ENCODE measurements at regions not wholly inside any gene's neighbourhood (a gene's known extent, or its start where the extent isn't known, plus 50 kb on each side); places are given as distances from the start of the nearest gene placed in this dataset.

- no peak for DNase-seq
These were observed 142.4 kb downstream of the ZFP36L2 start for GRCh38 chr2:43083710-43084698.

- DNase-seq = no peak
These were observed 143.3 kb downstream of the ZFP36L2 start for GRCh38 chr2:43082903-43083677.

- no peak for DNase-seq
These were observed 144.1 kb downstream of the ZFP36L2 start for GRCh38 chr2:43082111-43082894.

- DNase-seq = no peak
These were observed 145.2 kb downstream of the ZFP36L2 start for GRCh38 chr2:43081131-43081765.

GRCh38 chr2:43080571-43081021, 145.8 kb downstream of the ZFP36L2 start:
- no peak for DNase-seq

GRCh38 chr2:43078781-43079755, 147.3 kb downstream of the ZFP36L2 start:
- no peak for DNase-seq

- DNase-seq = no peak
These were observed 148.1 kb downstream of the ZFP36L2 start for GRCh38 chr2:43078301-43078700.

- DNase-seq = no peak
These were observed 148.5 kb downstream of the ZFP36L2 start for GRCh38 chr2:43077876-43078275.

- DNase-seq = no peak
These were observed 149.7 kb downstream of the ZFP36L2 start for GRCh38 chr2:43076676-43077075.

GRCh38 chr2:43075811-43076585, 150.4 kb downstream of the ZFP36L2 start:
- no peak for DNase-seq

GRCh38 chr2:43075054-43075593, 151.3 kb downstream of the ZFP36L2 start:
- no peak for DNase-seq

GRCh38 chr2:43074592-43075053, 151.8 kb downstream of the ZFP36L2 start:
- no peak for DNase-seq

GRCh38 chr2:43074052-43074451, 152.4 kb downstream of the ZFP36L2 start:
- no peak for DNase-seq

GRCh38 chr2:43073401-43073825, 153.0 kb downstream of the ZFP36L2 start:
- no peak for DNase-seq

- DNase-seq = no peak
These were observed 154.5 kb downstream of the ZFP36L2 start for GRCh38 chr2:43071599-43072550.

- DNase-seq = no peak
These were observed 155.5 kb downstream of the ZFP36L2 start for GRCh38 chr2:43070676-43071502.

- DNase-seq = no peak
These were observed 156.4 kb downstream of the ZFP36L2 start for GRCh38 chr2:43070030-43070429.
